Gastrocnemius medialis (tissue), 4 donors: ENCODE measurements at regions not wholly inside any gene's neighbourhood (a gene's known extent, or its start where the extent isn't known, plus 50 kb on each side); places are given as distances from the start of the nearest gene placed in this dataset.

Source experiments
- ATAC-seq, 2 donors: fragments of 150-250 bp; one replicate each; pipeline ENCODE4 v1.9.1; 2016
- DNase-seq, 2 donors: peaks; one replicate each; pipeline ENCODE4 v3.0.0-alpha.2; 2019
- H3K27ac ChIP-seq, 4 donors: fragments of 200-600 bp; sonication (generic); 1 replicate in 1 of 4; 2 replicates in 3 of 4; pipeline ENCODE4 v1.5.1; 2016 to 2018; ENCODE audit warnings: mild to moderate bottlenecking in 2 of 4, moderate library complexity in 1 of 4
- H3K27me3 ChIP-seq, 3 donors: fragments of 200-600 bp; sonication (generic) in 2 of 3; 1 replicate in 1 of 3; 2 replicates in 2 of 3; pipeline versions ENCODE4 v1.5.1 to v1.6.0; 2016 to 2019; ENCODE audit warnings: mild to moderate bottlenecking in 1 of 3, moderate library complexity in 1 of 3
- H3K36me3 ChIP-seq, 2 donors: fragments of 200-600 bp; sonication (generic) in 1 of 2; one replicate each; pipeline ENCODE4 v1.5.1; 2017 to 2018
- H3K4me1 ChIP-seq, 2 donors: fragments of 200-600 bp; sonication (generic) in 1 of 2; one replicate each; pipeline ENCODE4 v1.5.1; 2016 to 2017; ENCODE audit warnings: mild to moderate bottlenecking in 2 of 2
- H3K4me3 ChIP-seq, 4 donors: fragments of 200-600 bp; sonication (generic) in 3 of 4; 1 replicate in 1 of 4; 2 replicates in 3 of 4; pipeline ENCODE4 v1.5.1; 2016 to 2019; ENCODE audit warnings: mild to moderate bottlenecking in 2 of 4
- H3K9me3 ChIP-seq, 3 donors: fragments of 200-600 bp; sonication (generic) in 2 of 3; 1 replicate in 1 of 3; 2 replicates in 2 of 3; pipeline ENCODE4 v1.5.1; 2016 to 2019
- POLR2A ChIP-seq, 2 donors: fragments of 450-650 bp; IDR thresholded peaks; one replicate each; pipeline ENCODE4 v1.6.1; 2017; ENCODE audit warnings: antibody characterized with exemption in 2 of 2, mild to moderate bottlenecking in 2 of 2, moderate library complexity in 2 of 2
- in situ Hi-C, 4 donors: fragments of 200-750 bp; cut with MboI; loops; one replicate each; pipeline versions ENCODE4 v1.15.0 to v1.8.0; 2017; ENCODE audit warnings: low sequenced_read_pairs in 4 of 4
- intact Hi-C: fragments of 100-400 bp; cut with DNase I; formaldehyde crosslinking; loops from one replicate; pipeline ENCODE4 v1.15.1; 2023; ENCODE audit warnings: low total_unique reads
- TF ChIP-seq, protein P1 (sequence below), 5 experiments: fragments of 450-650 bp in 3 of 5; fragments of 200-600 bp in 2 of 5; sonication (generic) in 2 of 5; IDR thresholded peaks in 4 of 5; conservative IDR thresholded peaks in 1 of 5; 1 replicate in 4 of 5; 2 replicates in 1 of 5; pipeline ENCODE4 v1.5.1; 2016 to 2019; ENCODE audit warnings: antibody characterized with exemption in 5 of 5, mild to moderate bottlenecking in 3 of 5, moderate library complexity in 3 of 5

DNA sequence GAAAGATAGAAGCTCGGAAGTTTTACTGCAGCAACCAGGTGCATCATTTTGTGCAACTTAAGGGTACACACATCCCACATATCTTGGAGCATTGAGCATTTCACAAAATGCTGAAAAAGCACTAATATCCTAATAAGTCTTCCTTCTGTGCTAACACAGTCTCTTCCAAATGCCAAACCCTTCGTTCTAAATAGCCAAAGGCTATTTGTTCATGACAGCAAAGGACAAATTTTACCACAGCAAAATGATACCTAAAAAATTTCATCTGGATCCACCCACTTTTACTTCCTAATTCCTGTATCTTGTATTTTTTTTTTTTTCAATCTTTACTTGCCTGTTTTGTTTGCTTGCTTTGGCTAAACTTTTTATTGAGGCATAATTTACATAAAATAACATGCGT, 435.0 kb downstream of the RND3 start:
- in situ Hi-C loops (no loop called here), intact Hi-C loops (no loop called here)
- DNase-seq = no peak
- ATAC-seq = no peak
- Histone ChIP-seq H3K9me3 (no peaks in the 10 kb centered on the region), H3K27me3 (no peaks in the 10 kb centered on the region), H3K4me3 (no peak overlapping the region), H3K36me3 (no peaks in the 10 kb centered on the region), H3K27ac (no peak overlapping the region), H3K4me1 (no peaks in the 10 kb centered on the region)
- TF ChIP-seq POLR2A (IDR thresholded peaks at IDR 0.05) = no peak
- TF ChIP-seq, protein P1, sequence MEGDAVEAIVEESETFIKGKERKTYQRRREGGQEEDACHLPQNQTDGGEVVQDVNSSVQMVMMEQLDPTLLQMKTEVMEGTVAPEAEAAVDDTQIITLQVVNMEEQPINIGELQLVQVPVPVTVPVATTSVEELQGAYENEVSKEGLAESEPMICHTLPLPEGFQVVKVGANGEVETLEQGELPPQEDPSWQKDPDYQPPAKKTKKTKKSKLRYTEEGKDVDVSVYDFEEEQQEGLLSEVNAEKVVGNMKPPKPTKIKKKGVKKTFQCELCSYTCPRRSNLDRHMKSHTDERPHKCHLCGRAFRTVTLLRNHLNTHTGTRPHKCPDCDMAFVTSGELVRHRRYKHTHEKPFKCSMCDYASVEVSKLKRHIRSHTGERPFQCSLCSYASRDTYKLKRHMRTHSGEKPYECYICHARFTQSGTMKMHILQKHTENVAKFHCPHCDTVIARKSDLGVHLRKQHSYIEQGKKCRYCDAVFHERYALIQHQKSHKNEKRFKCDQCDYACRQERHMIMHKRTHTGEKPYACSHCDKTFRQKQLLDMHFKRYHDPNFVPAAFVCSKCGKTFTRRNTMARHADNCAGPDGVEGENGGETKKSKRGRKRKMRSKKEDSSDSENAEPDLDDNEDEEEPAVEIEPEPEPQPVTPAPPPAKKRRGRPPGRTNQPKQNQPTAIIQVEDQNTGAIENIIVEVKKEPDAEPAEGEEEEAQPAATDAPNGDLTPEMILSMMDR (IDR thresholded peaks at IDR 0.05 in 4 of 5, conservative IDR thresholded peaks at IDR 0.05 in 1 of 5) = no peak

DNA sequence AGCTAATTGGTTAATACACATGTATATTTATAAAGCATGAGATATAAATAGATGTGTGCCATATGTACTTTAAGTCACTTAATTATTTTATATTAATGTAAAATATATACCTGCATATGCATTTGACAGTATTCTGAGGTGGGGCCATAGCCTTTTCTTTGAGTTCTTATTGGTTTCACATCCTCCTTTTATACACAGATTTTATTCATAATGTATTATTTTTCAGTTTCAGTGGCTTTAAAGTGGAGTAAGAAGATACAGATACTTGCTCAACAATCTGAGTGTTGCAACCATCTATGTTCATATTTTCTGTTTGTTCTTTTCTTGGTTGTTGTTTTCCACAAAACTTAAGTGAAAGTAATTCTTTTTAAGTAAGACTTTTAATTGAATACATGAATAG, 436.5 kb downstream of the RND3 start:
- no peak for DNase-seq
- TF ChIP-seq, protein P1 (IDR thresholded peaks at IDR 0.05 in 4 of 5, conservative IDR thresholded peaks at IDR 0.05 in 1 of 5) = no peak
- TF ChIP-seq POLR2A (IDR thresholded peaks at IDR 0.05) = no peak
- no peaks in the 10 kb centered on the region for H3K4me1 ChIP-seq
- H3K4me3 ChIP-seq = no peak overlapping the region
- H3K27ac ChIP-seq = no peak overlapping the region
- in situ Hi-C loops = no loop called here
- no peak for ATAC-seq
- intact Hi-C loops = no loop called here
- no peaks in the 10 kb centered on the region for H3K27me3 ChIP-seq
- no peaks in the 10 kb centered on the region for H3K36me3 ChIP-seq
- H3K9me3 ChIP-seq = no peaks in the 10 kb centered on the region

DNA sequence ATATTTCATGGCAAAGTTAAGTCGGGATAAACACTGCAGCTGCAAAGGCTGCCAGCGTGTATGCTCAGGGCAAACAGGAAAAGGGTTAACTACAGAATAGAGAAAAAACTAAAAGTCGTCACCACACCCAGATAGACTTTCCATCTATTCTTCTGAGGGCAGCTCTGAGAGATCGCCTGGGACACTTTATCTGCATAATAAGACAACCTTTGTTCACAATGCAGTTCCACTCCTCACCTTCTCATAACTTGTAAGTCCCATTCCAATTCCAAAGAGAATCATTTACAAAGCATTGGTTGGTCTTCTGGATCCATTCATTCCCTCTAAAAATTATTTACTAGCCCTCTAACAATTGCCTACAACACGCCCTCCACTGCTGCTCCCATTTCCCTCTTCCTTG, 437.4 kb downstream of the RND3 start:
- ATAC-seq (no peak), DNase-seq (no peak)
- H3K4me3 ChIP-seq = no peak overlapping the region
- no peaks in the 10 kb centered on the region for H3K9me3 ChIP-seq
- no peaks in the 10 kb centered on the region for H3K27me3 ChIP-seq
- no peak for TF ChIP-seq POLR2A (IDR thresholded peaks at IDR 0.05)
- no peak overlapping the region for H3K27ac ChIP-seq
- no peaks in the 10 kb centered on the region for H3K4me1 ChIP-seq
- in situ Hi-C loops = no loop called here
- no peaks in the 10 kb centered on the region for H3K36me3 ChIP-seq
- intact Hi-C loops = no loop called here

DNA sequence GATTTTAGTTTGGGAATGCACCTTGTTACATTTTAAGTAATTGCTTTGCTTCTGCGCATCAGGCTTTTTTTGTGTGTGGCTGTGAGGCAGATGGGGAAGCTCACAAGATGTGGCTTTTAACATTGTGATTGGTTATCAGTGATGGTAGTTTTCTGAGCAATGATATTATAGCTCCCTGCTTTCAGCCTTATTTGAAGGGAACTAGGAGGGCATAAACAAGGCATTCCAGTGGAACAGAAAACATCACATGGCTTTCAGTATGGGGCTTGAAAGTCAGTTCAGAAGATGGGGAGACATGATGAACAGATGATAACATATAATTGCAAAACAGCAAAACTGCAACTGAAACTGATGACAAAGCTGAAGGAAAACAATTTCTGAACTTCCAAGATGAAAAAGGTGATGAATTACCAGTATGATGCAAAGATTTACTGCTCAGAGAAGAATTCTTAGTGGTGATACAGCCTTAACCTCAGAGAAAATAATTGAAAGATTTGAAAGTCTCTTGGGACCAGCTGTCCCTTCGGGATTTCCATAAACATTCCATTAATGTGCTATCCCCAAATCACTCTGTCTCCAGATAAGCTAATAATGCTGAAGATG, 439.7 kb downstream of the RND3 start:
- Histone ChIP-seq H3K4me1 (no peaks in the 10 kb centered on the region), H3K27ac (no peak overlapping the region), H3K27me3 (no peaks in the 10 kb centered on the region), H3K9me3 (no peaks in the 10 kb centered on the region), H3K36me3 (no peaks in the 10 kb centered on the region), H3K4me3 (no peak overlapping the region)
- ATAC-seq = no peak
- in situ Hi-C loops (no loop called here), intact Hi-C loops (no loop called here)
- TF ChIP-seq, protein P1 (IDR thresholded peaks at IDR 0.05 in 4 of 5, conservative IDR thresholded peaks at IDR 0.05 in 1 of 5) = no peak
- no peak for TF ChIP-seq POLR2A (IDR thresholded peaks at IDR 0.05)
- no peak for DNase-seq

DNA sequence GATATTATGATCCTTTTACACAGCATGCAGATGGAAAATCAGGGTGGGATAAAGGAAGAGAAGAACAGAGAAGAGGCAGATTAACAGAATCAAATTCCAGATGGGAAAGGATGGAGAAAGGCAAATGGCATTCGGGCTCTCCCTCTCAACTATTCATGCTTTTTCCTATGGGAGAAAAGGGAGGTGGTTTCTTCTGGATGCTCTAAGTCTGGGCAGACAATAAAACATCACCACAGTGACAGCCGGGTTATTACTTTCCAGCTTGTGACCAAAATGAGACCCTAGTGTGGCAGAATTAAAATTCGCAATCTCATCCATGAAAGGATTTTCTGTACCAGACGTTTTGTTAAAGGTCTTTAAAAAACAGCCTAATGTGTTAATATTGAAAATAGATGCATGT, 440.7 kb downstream of the RND3 start:
- in situ Hi-C loops (no loop called here), intact Hi-C loops (no loop called here)
- Histone ChIP-seq H3K4me1 (no peaks in the 10 kb centered on the region), H3K27ac (no peak overlapping the region), H3K36me3 (no peaks in the 10 kb centered on the region), H3K9me3 (no peaks in the 10 kb centered on the region), H3K4me3 (no peak overlapping the region), H3K27me3 (no peaks in the 10 kb centered on the region)
- ATAC-seq (no peak), DNase-seq (no peak)
- TF ChIP-seq, protein P1 (IDR thresholded peaks at IDR 0.05 in 4 of 5, conservative IDR thresholded peaks at IDR 0.05 in 1 of 5) = no peak
- no peak for TF ChIP-seq POLR2A (IDR thresholded peaks at IDR 0.05)
